ENCODE measurements at regions not wholly inside any gene's neighbourhood (a gene's known extent, or its start where the extent isn't known, plus 50 kb on each side); places are given as distances from the start of the nearest gene placed in this dataset.

GRCh38 chr5:125856949-125857348 lies 566.3 kb upstream of the GRAMD2B start:
- Histone ChIP-seq H3K4me1 (no peaks in the 10 kb centered on the region), H3K9me3 (no peaks in the 10 kb centered on the region), H3K36me3 (no peaks in the 10 kb centered on the region), H3K4me3 (no peak overlapping the region), H3K27me3 (no peaks in the 10 kb centered on the region), H3K27ac (no peak overlapping the region)
- 58% methylated on average over 3 of the region's 3 CpGs for WGBS
- TF ChIP-seq CTCF (IDR thresholded peaks at IDR 0.05) (no peak), EP300 (IDR thresholded peaks at IDR 0.05) (no peak), POLR2AphosphoS5 (IDR thresholded peaks at IDR 0.05) (no peak), POLR2A (IDR thresholded peaks at IDR 0.05) (no peak)
- no peak for DNase-seq (ENCODE audit: low spot score in 2 of 2)

GRCh38 chr5:125863579-125863978 lies 559.6 kb upstream of the GRAMD2B start:
- no peaks in the 10 kb centered on the region for H3K9me3 ChIP-seq
- H3K27me3 ChIP-seq, result no peaks in the 10 kb centered on the region
- no peak overlapping the region for H3K4me3 ChIP-seq
- H3K4me1 ChIP-seq, result no peaks in the 10 kb centered on the region
- no peaks in the 10 kb centered on the region for H3K36me3 ChIP-seq
- H3K27ac ChIP-seq, result no peak overlapping the region
- no peak for TF ChIP-seq CTCF (IDR thresholded peaks at IDR 0.05)
- no peak for TF ChIP-seq POLR2A (IDR thresholded peaks at IDR 0.05)
- no peak for TF ChIP-seq EP300 (IDR thresholded peaks at IDR 0.05)
- no peak for DNase-seq (ENCODE audit: low spot score in 2 of 2)
- 94% methylated on average over 2 of the region's 2 CpGs for WGBS

- H3K27me3 ChIP-seq, result no peaks in the 10 kb centered on the region
- H3K4me1 ChIP-seq, result no peaks in the 10 kb centered on the region
- no peak overlapping the region for H3K27ac ChIP-seq
- DNase-seq (ENCODE audit: low spot score in 2 of 2), result no peak
- 53% methylated on average over 4 of the region's 4 CpGs for WGBS
- TF ChIP-seq POLR2A (IDR thresholded peaks at IDR 0.05) (no peak), CTCF (IDR thresholded peaks at IDR 0.05) (no peak), POLR2AphosphoS5 (IDR thresholded peaks at IDR 0.05) (no peak), EP300 (IDR thresholded peaks at IDR 0.05) (no peak)
- H3K36me3 ChIP-seq, result no peaks in the 10 kb centered on the region
- no peaks in the 10 kb centered on the region for H3K9me3 ChIP-seq
- H3K4me3 ChIP-seq, result no peak overlapping the region
These were observed 557.9 kb upstream of the GRAMD2B start for GRCh38 chr5:125865166-125865815.

GRCh38 chr5:125868036-125868435 lies 555.2 kb upstream of the GRAMD2B start:
- Histone ChIP-seq H3K27ac (no peak overlapping the region), H3K9me3 (no peaks in the 10 kb centered on the region), H3K27me3 (no peaks in the 10 kb centered on the region), H3K4me1 (no peaks in the 10 kb centered on the region), H3K4me3 (no peak overlapping the region), H3K36me3 (no peaks in the 10 kb centered on the region)
- DNase-seq (ENCODE audit: low spot score in 2 of 2), result no peak
- TF ChIP-seq EP300 (IDR thresholded peaks at IDR 0.05), result no peak
- no peak for TF ChIP-seq POLR2AphosphoS5 (IDR thresholded peaks at IDR 0.05)
- TF ChIP-seq CTCF (IDR thresholded peaks at IDR 0.05), result no peak
- no peak for TF ChIP-seq POLR2A (IDR thresholded peaks at IDR 0.05)
- 83% methylated on average over 1 of the region's 1 CpG for whole genome bisulfite sequencing

GRCh38 chr5:125870256-125870655 lies 553.0 kb upstream of the GRAMD2B start:
- Histone ChIP-seq H3K4me3 (no peak overlapping the region), H3K9me3 (no peaks in the 10 kb centered on the region), H3K4me1 (no peaks in the 10 kb centered on the region), H3K36me3 (no peaks in the 10 kb centered on the region), H3K27ac (no peak overlapping the region), H3K27me3 (no peaks in the 10 kb centered on the region)
- DNase-seq (ENCODE audit: low spot score in 2 of 2), result no peak
- TF ChIP-seq EP300 (IDR thresholded peaks at IDR 0.05), result no peak
- no peak for TF ChIP-seq POLR2AphosphoS5 (IDR thresholded peaks at IDR 0.05)
- no peak for TF ChIP-seq POLR2A (IDR thresholded peaks at IDR 0.05)
- no peak for TF ChIP-seq CTCF (IDR thresholded peaks at IDR 0.05)
- WGBS, result 48% methylated on average over 2 of the region's 2 CpGs

All from suprapubic skin (tissue), 4 donors.